ENCODE measurements at regions not wholly inside any gene's neighbourhood (a gene's known extent, or its start where the extent isn't known, plus 50 kb on each side); places are given as distances from the start of the nearest gene placed in this dataset.
"Not testable (repeated sequence)": the region's sequence is repeated elsewhere in the genome, so short reads cannot be mapped to it uniquely, and the experiment has no call there.

GRCh38 chr6:86791476-86791875 lies 145.9 kb upstream of the HTR1E start:
- TF ChIP-seq CTCF (IDR thresholded peaks at IDR 0.05; ENCODE audit: insufficient read depth, low read depth, low read length), result no peak
- DNase-seq (ENCODE audit: low read depth), result no peak
- no peak overlapping the region for H3K4me3 ChIP-seq (ENCODE audit: low read depth, low read length)

- TF ChIP-seq CTCF (IDR thresholded peaks at IDR 0.05; ENCODE audit: insufficient read depth, low read depth, low read length), result no peak
- H3K4me3 ChIP-seq (ENCODE audit: low read depth, low read length), result no peak overlapping the region
- DNase-seq (ENCODE audit: low read depth), result no peak
Observed at GRCh38 chr6:86789779-86790411, 147.4 kb upstream of the HTR1E start.

DNA sequence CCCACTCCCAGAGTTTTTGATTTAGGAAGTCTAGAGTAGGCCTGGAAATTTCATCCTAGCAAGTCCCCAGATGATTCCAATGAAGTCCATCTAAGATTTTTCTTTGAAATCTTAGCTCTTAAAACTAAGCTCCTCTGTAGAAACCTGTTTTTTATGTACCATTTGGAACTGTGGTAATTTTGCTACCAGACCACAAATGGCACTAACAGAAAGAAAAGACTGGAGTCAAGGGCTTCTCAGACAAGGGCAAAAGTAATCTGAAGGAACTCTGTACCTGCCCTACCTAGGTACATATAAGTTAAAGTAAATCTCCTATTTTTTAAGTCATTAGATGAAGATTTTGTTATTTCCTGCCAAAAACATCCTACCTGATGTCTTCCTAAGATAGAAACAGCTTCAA lies 155.0 kb upstream of the HTR1E start:
- TF ChIP-seq CTCF (IDR thresholded peaks at IDR 0.05; ENCODE audit: insufficient read depth, low read depth, low read length), result no peak
- no peak for DNase-seq (ENCODE audit: low read depth)
- H3K4me3 ChIP-seq (ENCODE audit: low read depth, low read length), result no peak overlapping the region

DNA sequence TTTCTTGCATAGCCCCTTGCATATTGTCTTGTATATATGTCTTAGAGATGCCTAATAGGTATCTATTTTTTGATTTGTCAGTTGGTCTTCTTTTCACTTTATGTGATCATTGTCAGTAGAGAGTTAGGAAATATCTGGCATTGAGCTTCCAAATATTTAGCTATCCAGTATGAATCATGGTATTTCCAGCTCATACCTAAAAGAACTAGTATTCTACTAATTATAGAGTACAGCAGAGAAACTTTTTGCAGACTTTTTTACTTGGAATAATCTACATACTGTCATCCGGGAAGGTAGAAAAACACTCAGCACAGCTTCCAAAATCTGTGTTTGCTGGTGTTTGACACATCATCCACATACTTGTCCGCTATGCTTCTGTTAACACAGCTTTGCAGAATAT lies 156.4 kb upstream of the HTR1E start:
- TF ChIP-seq CTCF (IDR thresholded peaks at IDR 0.05; ENCODE audit: insufficient read depth, low read depth, low read length), result no peak
- DNase-seq (ENCODE audit: low read depth), result no peak
- H3K4me3 ChIP-seq (ENCODE audit: low read depth, low read length), result no peak overlapping the region

DNA sequence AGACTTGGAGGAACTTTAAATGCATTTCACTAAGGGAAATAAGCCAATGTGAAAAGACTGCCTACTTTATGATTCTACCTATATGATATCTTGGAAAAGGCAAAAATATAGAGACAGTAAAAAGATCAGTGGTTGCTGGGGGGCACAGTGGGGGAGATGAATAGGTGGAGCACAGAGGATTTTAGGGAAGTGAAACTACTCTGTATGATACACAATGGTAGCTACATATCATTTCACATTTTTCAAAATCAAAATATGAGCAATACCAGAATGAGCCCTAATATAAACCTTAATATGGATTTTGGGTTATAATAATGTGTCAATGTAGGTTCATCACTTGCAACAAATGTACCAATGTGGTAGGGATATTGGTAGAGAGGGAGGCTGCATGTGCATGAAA lies 161.4 kb upstream of the HTR1E start:
- no peak for TF ChIP-seq CTCF (IDR thresholded peaks at IDR 0.05; ENCODE audit: insufficient read depth, low read depth, low read length)
- DNase-seq (ENCODE audit: low read depth), result no peak
- no peak overlapping the region for H3K4me3 ChIP-seq (ENCODE audit: low read depth, low read length)

GRCh38 chr6:86765211-86765610 lies 172.1 kb upstream of the HTR1E start:
- no peak overlapping the region for H3K4me3 ChIP-seq (ENCODE audit: low read depth, low read length)
- DNase-seq (ENCODE audit: low read depth), result no peak
- no peak for TF ChIP-seq CTCF (IDR thresholded peaks at IDR 0.05; ENCODE audit: insufficient read depth, low read depth, low read length)

DNA sequence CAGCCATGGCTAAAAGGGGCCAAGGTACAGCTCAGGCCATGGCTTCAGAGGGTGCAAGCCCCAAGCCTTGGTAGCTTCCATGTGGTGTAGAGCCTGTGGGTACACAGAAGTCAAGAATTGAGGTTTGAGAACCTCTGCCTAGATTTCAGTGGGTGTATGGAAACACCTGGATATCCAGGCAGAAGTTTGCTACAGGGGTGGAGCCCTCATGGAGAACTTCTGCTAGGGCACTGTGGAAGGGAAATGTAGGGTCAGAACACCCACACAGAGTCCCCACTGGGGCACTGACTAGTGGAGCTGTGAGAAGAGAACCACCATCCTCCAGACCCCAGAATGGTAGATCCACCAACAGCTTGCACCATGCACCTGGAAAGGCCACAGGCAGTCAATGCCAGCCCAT lies 177.4 kb upstream of the HTR1E start:
- H3K4me3 ChIP-seq (ENCODE audit: low read depth, low read length), result not testable (repeated sequence)

More for the DNA sequence above, 177.4 kb upstream of the HTR1E start:
- DNase-seq (ENCODE audit: low read depth), result not testable (repeated sequence)

All from fibroblast of villous mesenchyme (primary cell).